WTC11 (cell line): ENCODE measurements at regions not wholly inside any gene's neighbourhood (a gene's known extent, or its start where the extent isn't known, plus 50 kb on each side); places are given as distances from the start of the nearest gene placed in this dataset.

ENCODE experiments used
- ATAC-seq: fragments of 200-7000 bp; cut with Tn5 transposase; 2 replicates; pipeline ENCODE4 v1.10.0; 2021; ENCODE audit warnings: mild to moderate bottlenecking, moderate library complexity
- CTCF ChIA-PET: fragments of 300-600 bp; sonication (Branson Sonifier 250); formaldehyde crosslinking; loops from one replicate; lab custom pipeline; 2021; ENCODE audit warnings: antibody characterized with exemption; lab: Charles Lee
- POLR2A ChIA-PET: fragments of 350-600 bp; sonication (Branson Sonifier 250); formaldehyde crosslinking; loops from one replicate; lab custom pipeline; 2021; ENCODE audit warnings: antibody characterized with exemption; lab: Charles Lee
- DNase-seq: peaks from one replicate; pipeline ENCODE4 v3.0.0; 2021; ENCODE audit warnings: low spot score
- H3K27ac Mint-ChIP-seq: 2 replicates; pipeline ENCODE4 v1.8.0; 2021; ENCODE audit warnings: mixed read lengths
- H3K27me3 Mint-ChIP-seq: 2 replicates; pipeline ENCODE4 v1.8.0; 2021; ENCODE audit warnings: low read depth, mild to moderate bottlenecking, moderate library complexity, mixed read lengths
- H3K36me3 Mint-ChIP-seq: 2 replicates; pipeline ENCODE4 v1.8.0; 2021; ENCODE audit warnings: mixed read lengths
- H3K4me1 Mint-ChIP-seq: 2 replicates; pipeline ENCODE4 v1.8.0; 2022; ENCODE audit warnings: mixed read lengths
- H3K4me3 Mint-ChIP-seq: 2 replicates; pipeline ENCODE4 v1.8.0; 2021; ENCODE audit warnings: mild to moderate bottlenecking, moderate library complexity, mixed read lengths
- H3K9me3 Mint-ChIP-seq: 2 replicates; pipeline ENCODE4 v1.8.0; 2021; ENCODE audit warnings: mixed read lengths
- CREM ChIP-seq: sonication (generic); formaldehyde crosslinking; IDR thresholded peaks from 2 replicates; pipeline ENCODE4 v1.8.1; 2022; ENCODE audit warnings: mild to moderate bottlenecking, missing genetic modification reagents, moderate library complexity
- ELF4 ChIP-seq: sonication (generic); formaldehyde crosslinking; IDR thresholded peaks from 2 replicates; pipeline ENCODE4 v1.8.1; 2022; ENCODE audit warnings: low read depth, mild to moderate bottlenecking, moderate library complexity, missing genetic modification reagents
- EMX1 ChIP-seq: fragments of 250-450 bp; sonication (Bioruptor Pico); IDR thresholded peaks from 2 replicates; pipeline ENCODE4 v1.8.0; 2021; ENCODE audit warnings: mild to moderate bottlenecking
- ERG ChIP-seq: fragments of 250-450 bp; sonication (Bioruptor Pico); IDR thresholded peaks from 2 replicates; pipeline ENCODE4 v1.8.0; 2021; ENCODE audit warnings: mild to moderate bottlenecking
- ESRRA ChIP-seq: sonication (generic); formaldehyde crosslinking; IDR thresholded peaks from 2 replicates; pipeline ENCODE4 v1.8.1; 2022; ENCODE audit warnings: mild to moderate bottlenecking, missing genetic modification reagents, borderline replicate concordance
- FOXJ3 ChIP-seq: sonication (generic); formaldehyde crosslinking; IDR thresholded peaks from 2 replicates; pipeline ENCODE4 v1.9.0; 2021; ENCODE audit warnings: missing genetic modification reagents, mild to moderate bottlenecking, borderline replicate concordance
- GABPB1 ChIP-seq: sonication (generic); formaldehyde crosslinking; IDR thresholded peaks from 2 replicates; pipeline ENCODE4 v1.8.1; 2023; ENCODE audit warnings: mild to moderate bottlenecking, missing genetic modification reagents
- IRF2 ChIP-seq: sonication (generic); formaldehyde crosslinking; IDR thresholded peaks from 2 replicates; pipeline ENCODE4 v1.8.0; 2022; ENCODE audit warnings: low read depth, missing genetic modification reagents, borderline replicate concordance
- MYBL2 ChIP-seq: sonication (generic); formaldehyde crosslinking; IDR thresholded peaks from 2 replicates; pipeline ENCODE4 v1.8.1; 2023; ENCODE audit warnings: mild to moderate bottlenecking, moderate library complexity, missing genetic modification reagents
- NFATC4 ChIP-seq: fragments of 250-450 bp; sonication (Bioruptor Pico); IDR thresholded peaks from 2 replicates; pipeline ENCODE4 v1.9.0; 2021; ENCODE audit warnings: mild to moderate bottlenecking
- RELA ChIP-seq: sonication (generic); formaldehyde crosslinking; IDR thresholded peaks from 2 replicates; pipeline ENCODE4 v1.8.1; 2022; ENCODE audit warnings: missing genetic modification reagents, mild to moderate bottlenecking, borderline replicate concordance
- TCF7 ChIP-seq: sonication (generic); formaldehyde crosslinking; IDR thresholded peaks from 2 replicates; pipeline ENCODE4 v1.8.0; 2022; ENCODE audit warnings: mild to moderate bottlenecking, low read depth, missing genetic modification reagents, moderate library complexity
- ZBTB21 ChIP-seq: sonication (generic); formaldehyde crosslinking; IDR thresholded peaks from 2 replicates; pipeline ENCODE4 v1.8.1; 2023; ENCODE audit warnings: mild to moderate bottlenecking, missing genetic modification reagents, borderline replicate concordance
- ZNF281 ChIP-seq: sonication (generic); formaldehyde crosslinking; IDR thresholded peaks from 2 replicates; pipeline ENCODE4 v1.8.0; 2023; ENCODE audit warnings: mild to moderate bottlenecking, missing genetic modification reagents
- ZNF317 ChIP-seq: sonication (generic); formaldehyde crosslinking; IDR thresholded peaks from 2 replicates; pipeline ENCODE4 v1.8.1; 2023; ENCODE audit warnings: low read depth, mild to moderate bottlenecking, moderate library complexity, missing genetic modification reagents, borderline replicate concordance
- ZNF425 ChIP-seq: fragments of 250-450 bp; sonication (Bioruptor Pico); conservative IDR thresholded peaks from 2 replicates; pipeline ENCODE4 v1.9.0; 2021; ENCODE audit warnings: mild to moderate bottlenecking
- TF ChIP-seq, protein P1 (sequence below): fragments of 250-450 bp; sonication (Bioruptor Pico); IDR thresholded peaks from 2 replicates; pipeline ENCODE4 v1.9.0; 2021; ENCODE audit warnings: mild to moderate bottlenecking
- TF ChIP-seq, protein P2 (sequence below): sonication (generic); formaldehyde crosslinking; IDR thresholded peaks from 2 replicates; pipeline ENCODE4 v1.8.0; 2022; ENCODE audit warnings: missing genetic modification reagents
- TF ChIP-seq, protein P3 (sequence below): sonication (generic); formaldehyde crosslinking; IDR thresholded peaks from 2 replicates; pipeline ENCODE4 v1.8.1; 2023; ENCODE audit warnings: mild to moderate bottlenecking, missing genetic modification reagents

GRCh38 chrX:26373829-26374228 lies 157.9 kb downstream of the MAGEB5 start (continued):
- TF ChIP-seq, protein P1, sequence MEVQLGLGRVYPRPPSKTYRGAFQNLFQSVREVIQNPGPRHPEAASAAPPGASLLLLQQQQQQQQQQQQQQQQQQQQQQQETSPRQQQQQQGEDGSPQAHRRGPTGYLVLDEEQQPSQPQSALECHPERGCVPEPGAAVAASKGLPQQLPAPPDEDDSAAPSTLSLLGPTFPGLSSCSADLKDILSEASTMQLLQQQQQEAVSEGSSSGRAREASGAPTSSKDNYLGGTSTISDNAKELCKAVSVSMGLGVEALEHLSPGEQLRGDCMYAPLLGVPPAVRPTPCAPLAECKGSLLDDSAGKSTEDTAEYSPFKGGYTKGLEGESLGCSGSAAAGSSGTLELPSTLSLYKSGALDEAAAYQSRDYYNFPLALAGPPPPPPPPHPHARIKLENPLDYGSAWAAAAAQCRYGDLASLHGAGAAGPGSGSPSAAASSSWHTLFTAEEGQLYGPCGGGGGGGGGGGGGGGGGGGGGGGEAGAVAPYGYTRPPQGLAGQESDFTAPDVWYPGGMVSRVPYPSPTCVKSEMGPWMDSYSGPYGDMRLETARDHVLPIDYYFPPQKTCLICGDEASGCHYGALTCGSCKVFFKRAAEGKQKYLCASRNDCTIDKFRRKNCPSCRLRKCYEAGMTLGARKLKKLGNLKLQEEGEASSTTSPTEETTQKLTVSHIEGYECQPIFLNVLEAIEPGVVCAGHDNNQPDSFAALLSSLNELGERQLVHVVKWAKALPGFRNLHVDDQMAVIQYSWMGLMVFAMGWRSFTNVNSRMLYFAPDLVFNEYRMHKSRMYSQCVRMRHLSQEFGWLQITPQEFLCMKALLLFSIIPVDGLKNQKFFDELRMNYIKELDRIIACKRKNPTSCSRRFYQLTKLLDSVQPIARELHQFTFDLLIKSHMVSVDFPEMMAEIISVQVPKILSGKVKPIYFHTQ (CRISPR knock-in tag), result no peak
- TF ChIP-seq EMX1 (CRISPR knock-in tag), result no peak

- no peak for DNase-seq
- H3K4me1 Mint-ChIP-seq, result peaks cover 14% of the 10 kb centered on the region
- no peak overlapping the region; the same call in 1 of the 2 replicates for H3K27ac Mint-ChIP-seq
- POLR2A ChIA-PET, result no interaction called here
- peaks cover 3% of the 10 kb centered on the region; the same call in 1 of the 2 replicates for H3K36me3 Mint-ChIP-seq
- peak; percentile 30; the same call in 1 of the 2 replicates for ATAC-seq
- H3K4me3 Mint-ChIP-seq, result no peak overlapping the region
- TF ChIP-seq ZNF281 (CRISPR knock-in tag), result no peak
- no peak for TF ChIP-seq ZNF317
- CTCF ChIA-PET, result no interaction called here
- H3K27me3 Mint-ChIP-seq, result no peaks in the 10 kb centered on the region; the same call in 1 of the 2 replicates
- peaks cover 5% of the 10 kb centered on the region for H3K9me3 Mint-ChIP-seq
Measured at GRCh38 chrX:26352891-26353430, 137.0 kb downstream of the MAGEB5 start.

DNA sequence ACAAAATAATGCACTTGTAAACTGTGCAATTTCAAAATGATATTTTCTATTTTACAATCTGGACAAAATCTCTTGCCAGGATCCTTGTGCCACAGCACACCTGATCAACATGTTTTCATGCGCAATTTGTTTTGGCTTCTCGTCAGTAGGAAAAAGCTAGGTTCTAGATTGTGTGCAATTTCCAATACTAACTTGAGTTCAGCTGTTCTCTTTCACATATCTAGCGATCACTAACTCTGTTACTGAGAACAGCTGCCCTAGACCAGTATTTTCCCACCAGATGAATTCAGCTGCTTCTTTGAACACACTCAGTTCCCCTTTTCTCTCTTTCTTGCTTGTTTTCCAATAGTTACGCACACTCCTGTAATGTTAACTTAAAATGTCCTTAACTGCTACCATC lies 131.2 kb downstream of the MAGEB5 start:
- CTCF ChIA-PET, result no interaction called here
- H3K27me3 Mint-ChIP-seq, result no peaks in the 10 kb centered on the region; the same call in 1 of the 2 replicates
- ATAC-seq (no peak), DNase-seq (no peak)
- POLR2A ChIA-PET, result no interaction called here
- peaks cover 7% of the 10 kb centered on the region for H3K9me3 Mint-ChIP-seq
- no peak overlapping the region for H3K4me3 Mint-ChIP-seq
- H3K4me1 Mint-ChIP-seq, result no peaks in the 10 kb centered on the region
- no peaks in the 10 kb centered on the region for H3K36me3 Mint-ChIP-seq
- no peak overlapping the region for H3K27ac Mint-ChIP-seq
- TF ChIP-seq FOXJ3 (CRISPR knock-in tag), result no peak
- no peak for TF ChIP-seq ELF4 (CRISPR knock-in tag)
- TF ChIP-seq RELA (CRISPR knock-in tag), result no peak
- no peak for TF ChIP-seq CREM (CRISPR knock-in tag)
- no peak for TF ChIP-seq ZNF425 (CRISPR knock-in tag)
- no peak for TF ChIP-seq TCF7 (CRISPR knock-in tag)
- no peak for TF ChIP-seq GABPB1 (CRISPR knock-in tag)
- no peak for TF ChIP-seq ERG (CRISPR knock-in tag)
- TF ChIP-seq ZBTB21, result no peak
- TF ChIP-seq ESRRA (CRISPR knock-in tag), result no peak
- TF ChIP-seq MYBL2, result no peak
- no peak for TF ChIP-seq NFATC4 (CRISPR knock-in tag)
- no peak for TF ChIP-seq IRF2 (CRISPR knock-in tag)
- TF ChIP-seq, protein P2, sequence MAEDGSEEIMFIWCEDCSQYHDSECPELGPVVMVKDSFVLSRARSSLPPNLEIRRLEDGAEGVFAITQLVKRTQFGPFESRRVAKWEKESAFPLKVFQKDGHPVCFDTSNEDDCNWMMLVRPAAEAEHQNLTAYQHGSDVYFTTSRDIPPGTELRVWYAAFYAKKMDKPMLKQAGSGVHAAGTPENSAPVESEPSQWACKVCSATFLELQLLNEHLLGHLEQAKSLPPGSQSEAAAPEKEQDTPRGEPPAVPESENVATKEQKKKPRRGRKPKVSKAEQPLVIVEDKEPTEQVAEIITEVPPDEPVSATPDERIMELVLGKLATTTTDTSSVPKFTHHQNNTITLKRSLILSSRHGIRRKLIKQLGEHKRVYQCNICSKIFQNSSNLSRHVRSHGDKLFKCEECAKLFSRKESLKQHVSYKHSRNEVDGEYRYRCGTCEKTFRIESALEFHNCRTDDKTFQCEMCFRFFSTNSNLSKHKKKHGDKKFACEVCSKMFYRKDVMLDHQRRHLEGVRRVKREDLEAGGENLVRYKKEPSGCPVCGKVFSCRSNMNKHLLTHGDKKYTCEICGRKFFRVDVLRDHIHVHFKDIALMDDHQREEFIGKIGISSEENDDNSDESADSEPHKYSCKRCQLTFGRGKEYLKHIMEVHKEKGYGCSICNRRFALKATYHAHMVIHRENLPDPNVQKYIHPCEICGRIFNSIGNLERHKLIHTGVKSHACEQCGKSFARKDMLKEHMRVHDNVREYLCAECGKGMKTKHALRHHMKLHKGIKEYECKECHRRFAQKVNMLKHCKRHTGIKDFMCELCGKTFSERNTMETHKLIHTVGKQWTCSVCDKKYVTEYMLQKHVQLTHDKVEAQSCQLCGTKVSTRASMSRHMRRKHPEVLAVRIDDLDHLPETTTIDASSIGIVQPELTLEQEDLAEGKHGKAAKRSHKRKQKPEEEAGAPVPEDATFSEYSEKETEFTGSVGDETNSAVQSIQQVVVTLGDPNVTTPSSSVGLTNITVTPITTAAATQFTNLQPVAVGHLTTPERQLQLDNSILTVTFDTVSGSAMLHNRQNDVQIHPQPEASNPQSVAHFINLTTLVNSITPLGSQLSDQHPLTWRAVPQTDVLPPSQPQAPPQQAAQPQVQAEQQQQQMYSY (CRISPR knock-in tag), result no peak
- TF ChIP-seq, protein P3, sequence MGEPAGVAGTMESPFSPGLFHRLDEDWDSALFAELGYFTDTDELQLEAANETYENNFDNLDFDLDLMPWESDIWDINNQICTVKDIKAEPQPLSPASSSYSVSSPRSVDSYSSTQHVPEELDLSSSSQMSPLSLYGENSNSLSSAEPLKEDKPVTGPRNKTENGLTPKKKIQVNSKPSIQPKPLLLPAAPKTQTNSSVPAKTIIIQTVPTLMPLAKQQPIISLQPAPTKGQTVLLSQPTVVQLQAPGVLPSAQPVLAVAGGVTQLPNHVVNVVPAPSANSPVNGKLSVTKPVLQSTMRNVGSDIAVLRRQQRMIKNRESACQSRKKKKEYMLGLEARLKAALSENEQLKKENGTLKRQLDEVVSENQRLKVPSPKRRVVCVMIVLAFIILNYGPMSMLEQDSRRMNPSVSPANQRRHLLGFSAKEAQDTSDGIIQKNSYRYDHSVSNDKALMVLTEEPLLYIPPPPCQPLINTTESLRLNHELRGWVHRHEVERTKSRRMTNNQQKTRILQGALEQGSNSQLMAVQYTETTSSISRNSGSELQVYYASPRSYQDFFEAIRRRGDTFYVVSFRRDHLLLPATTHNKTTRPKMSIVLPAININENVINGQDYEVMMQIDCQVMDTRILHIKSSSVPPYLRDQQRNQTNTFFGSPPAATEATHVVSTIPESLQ (CRISPR knock-in tag), result no peak
